AG09319 (cell line): ENCODE measurements at regions not wholly inside any gene's neighbourhood (a gene's known extent, or its start where the extent isn't known, plus 50 kb on each side); places are given as distances from the start of the nearest gene placed in this dataset.

ENCODE experiments used
- DNase-seq: peaks from one replicate; pipeline ENCODE4 v3.0.0-alpha.2; 2010; ENCODE audit warnings: low read depth; ENCODE audit errors: extremely low read depth
- CTCF ChIP-seq: IDR thresholded peaks from 2 replicates; pipeline ENCODE4 v1.5.1; 2011; ENCODE audit warnings: low read depth, mild to moderate bottlenecking, inconsistent platforms, low read length, moderate library complexity

- no peak for TF ChIP-seq CTCF
Observed at GRCh38 chr10:108060246-108060645, 895.7 kb upstream of the SORCS1 start.

GRCh38 chr10:108055506-108055905 is 891.0 kb upstream of the SORCS1 start:
- TF ChIP-seq CTCF: no peak
- no peak for DNase-seq

More at GRCh38 chr10:108060246-108060645, 895.7 kb upstream of the SORCS1 start:
- no peak for DNase-seq

DNA sequence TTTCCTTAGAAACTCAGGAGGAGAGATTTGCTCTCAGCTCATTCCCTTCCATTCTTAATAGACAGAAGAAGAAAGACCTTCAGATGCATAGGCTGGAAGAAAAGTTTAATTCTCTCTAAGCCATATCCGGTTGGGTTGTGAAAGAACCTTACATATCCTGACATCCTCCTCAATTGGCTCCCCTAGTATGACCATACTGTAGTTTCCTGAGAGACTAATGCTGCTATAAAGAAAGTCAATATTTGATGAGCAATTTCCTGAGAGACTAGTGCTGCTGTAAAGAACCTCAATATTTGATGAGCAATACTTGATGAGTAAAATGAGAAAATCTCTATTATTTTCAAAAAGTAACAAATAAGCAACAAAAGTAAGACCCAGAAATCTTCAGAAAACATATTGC is 888.5 kb upstream of the SORCS1 start:
- no peak for DNase-seq
- TF ChIP-seq CTCF: no peak

- no peak for TF ChIP-seq CTCF
- DNase-seq: no peak
Observed at GRCh38 chr10:108051218-108051617, 886.7 kb upstream of the SORCS1 start.

GRCh38 chr10:108050626-108051025 is 886.1 kb upstream of the SORCS1 start:
- TF ChIP-seq CTCF: no peak
- no peak for DNase-seq

- DNase-seq: no peak
- TF ChIP-seq CTCF: no peak
Observed at GRCh38 chr10:108049668-108050067, 885.2 kb upstream of the SORCS1 start.

GRCh38 chr10:108048898-108049297 is 884.4 kb upstream of the SORCS1 start:
- DNase-seq: no peak
- TF ChIP-seq CTCF: no peak
